HT1080 (cell line): ENCODE measurements at regions not wholly inside any gene's neighbourhood (a gene's known extent, or its start where the extent isn't known, plus 50 kb on each side); places are given as distances from the start of the nearest gene placed in this dataset.
"Not testable (repeated sequence)": the region's sequence is repeated elsewhere in the genome, so short reads cannot be mapped to it uniquely, and the experiment has no call there.

ENCODE experiments used
- DNase-seq: peaks from one replicate; pipeline ENCODE4 v3.0.0-alpha.2; 2015; ENCODE audit warnings: low read depth

GRCh38 chr10:44009891-44010632, 361.4 kb upstream of the ZNF32 start:
- no peak for DNase-seq

- no peak for DNase-seq
Measured at GRCh38 chr10:44008917-44009709, 360.4 kb upstream of the ZNF32 start.

- no peak for DNase-seq
Measured at GRCh38 chr10:44008270-44008916, 359.7 kb upstream of the ZNF32 start.

GRCh38 chr10:44006771-44007170, 358.1 kb upstream of the ZNF32 start:
- no peak for DNase-seq

- DNase-seq, result no peak
Measured at GRCh38 chr10:44005788-44006099, 357.1 kb upstream of the ZNF32 start.

GRCh38 chr10:44004913-44005787, 356.5 kb upstream of the ZNF32 start:
- peak; percentile 5 for DNase-seq

- no peak for DNase-seq
Measured at GRCh38 chr10:43998021-43998809, 349.5 kb upstream of the ZNF32 start.

GRCh38 chr10:43997330-43997729, 348.6 kb upstream of the ZNF32 start:
- DNase-seq, result no peak

- no peak for DNase-seq
Measured at GRCh38 chr10:43994539-43994938, 345.9 kb upstream of the ZNF32 start.

- DNase-seq, result not testable (repeated sequence)
Measured at GRCh38 chr10:43992816-43993215, 344.1 kb upstream of the ZNF32 start.

- DNase-seq, result no peak
Measured at GRCh38 chr10:43986374-43986773, 337.7 kb upstream of the ZNF32 start.

- DNase-seq, result no peak
Measured at GRCh38 chr10:43985941-43986340, 337.3 kb upstream of the ZNF32 start.

- no peak for DNase-seq
Measured at GRCh38 chr10:43983856-43984271, 335.2 kb upstream of the ZNF32 start.

- DNase-seq, result no peak
Measured at GRCh38 chr10:43983405-43983804, 334.7 kb upstream of the ZNF32 start.

GRCh38 chr10:43982250-43982649, 333.6 kb upstream of the ZNF32 start:
- no peak for DNase-seq

- DNase-seq, result no peak
Measured at GRCh38 chr10:43981696-43982095, 333.0 kb upstream of the ZNF32 start.

GRCh38 chr10:43981232-43981631, 332.6 kb upstream of the ZNF32 start:
- no peak for DNase-seq

- DNase-seq, result no peak
Measured at GRCh38 chr10:43980715-43981114, 332.0 kb upstream of the ZNF32 start.

GRCh38 chr10:43980313-43980712, 331.6 kb upstream of the ZNF32 start:
- no peak for DNase-seq

- no peak for DNase-seq
Measured at GRCh38 chr10:43979551-43979950, 330.9 kb upstream of the ZNF32 start.

GRCh38 chr10:43978936-43979335, 330.3 kb upstream of the ZNF32 start:
- DNase-seq, result no peak
